GM23338 (cell line): ENCODE measurements at regions not wholly inside any gene's neighbourhood (a gene's known extent, or its start where the extent isn't known, plus 50 kb on each side); places are given as distances from the start of the nearest gene placed in this dataset.

Experiments
- ATAC-seq: fragments of 200-7000 bp; cut with Tn5 transposase; 3 replicates; pipeline ENCODE4 v1.9.1; 2020
- DNase-seq: peaks from one replicate; pipeline ENCODE4 v3.0.0-alpha.2; 2015; ENCODE audit warnings: low spot score
- H2AFZ ChIP-seq: fragments of 200-600 bp; sonication (generic); 2 replicates; pipeline ENCODE4 v1.8.0; 2016; ENCODE audit warnings: antibody characterized with exemption, mild to moderate bottlenecking, moderate library complexity
- H3F3A ChIP-seq: fragments of 200-600 bp; sonication (generic); replicated peaks from 2 replicates; pipeline ENCODE4 v1.8.0; 2017; ENCODE audit warnings: antibody characterized with exemption, mixed run types, low read depth
- H3K27ac ChIP-seq: fragments of 200-600 bp; sonication (generic); 2 replicates; pipeline ENCODE4 v1.6.1; 2016; ENCODE audit warnings: low read depth
- H3K27me3 ChIP-seq: fragments of 200-600 bp; sonication (generic); 2 replicates; pipeline ENCODE4 v1.8.0; 2016; ENCODE audit warnings: mild to moderate bottlenecking, mixed run types, moderate library complexity; ENCODE audit not compliant: insufficient read depth
- H3K36me3 ChIP-seq: fragments of 200-600 bp; sonication (generic); 2 replicates; pipeline ENCODE4 v1.8.0; 2016; ENCODE audit warnings: mild to moderate bottlenecking; ENCODE audit not compliant: insufficient read depth
- H3K4me1 ChIP-seq: fragments of 200-600 bp; sonication (generic); 2 replicates; pipeline ENCODE4 v1.8.0; 2016; ENCODE audit warnings: mild to moderate bottlenecking, moderate library complexity; ENCODE audit not compliant: insufficient read depth
- H3K4me2 ChIP-seq: fragments of 200-600 bp; sonication (generic); 2 replicates; pipeline ENCODE4 v1.7.1; 2017; ENCODE audit warnings: mixed run types
- H3K4me3 ChIP-seq: fragments of 200-600 bp; sonication (generic); 2 replicates; pipeline ENCODE4 v1.6.1; 2016; ENCODE audit warnings: mixed run types
- H3K79me2 ChIP-seq: fragments of 200-600 bp; sonication (generic); replicated peaks from 2 replicates; pipeline ENCODE4 v1.8.0; 2017; ENCODE audit warnings: mild to moderate bottlenecking; ENCODE audit not compliant: insufficient read depth
- H3K9me2 ChIP-seq: fragments of 200-600 bp; sonication (generic); 2 replicates; pipeline ENCODE4 v1.8.0; 2017; ENCODE audit not compliant: insufficient read depth
- H4K20me1 ChIP-seq: fragments of 200-600 bp; sonication (generic); replicated peaks from 2 replicates; pipeline ENCODE4 v1.8.0; 2017; ENCODE audit warnings: mild to moderate bottlenecking; ENCODE audit not compliant: insufficient read depth
- H3K27ac Mint-ChIP-seq: 2 replicates; pipeline ENCODE4 v1.8.0; 2020; ENCODE audit warnings: inconsistent platforms, mild to moderate bottlenecking, moderate library complexity, mixed read lengths
- H3K27me3 Mint-ChIP-seq: 3 replicates; pipeline ENCODE4 v1.8.0; 2022; ENCODE audit warnings: low read depth, mild to moderate bottlenecking, moderate library complexity, mixed read lengths, inconsistent platforms; ENCODE audit not compliant: insufficient read depth, poor library complexity
- H3K36me3 Mint-ChIP-seq: 3 replicates; pipeline ENCODE4 v1.8.0; 2021; ENCODE audit warnings: low read depth, mild to moderate bottlenecking, inconsistent platforms, moderate library complexity, mixed read lengths
- H3K4me1 Mint-ChIP-seq: 3 replicates; pipeline ENCODE4 v1.8.0; 2020; ENCODE audit warnings: mild to moderate bottlenecking, inconsistent platforms, mixed read lengths
- H3K4me3 Mint-ChIP-seq: 3 replicates; pipeline ENCODE4 v1.8.0; 2021; ENCODE audit warnings: moderate library complexity, mild to moderate bottlenecking, inconsistent platforms, mixed read lengths
- H3K9me3 Mint-ChIP-seq: 3 replicates; pipeline ENCODE4 v1.8.0; 2020; ENCODE audit warnings: moderate library complexity, mild to moderate bottlenecking, inconsistent platforms, mixed read lengths
- CREB1 ChIP-seq: fragments of 250-450 bp; sonication (Bioruptor Pico); IDR thresholded peaks from 2 replicates; pipeline ENCODE4 v1.5.0; 2020; ENCODE audit warnings: low read depth, mild to moderate bottlenecking, moderate library complexity
- EZH2phosphoT487 ChIP-seq: fragments of 200-600 bp; sonication (generic); IDR thresholded peaks from one replicate; pipeline ENCODE4 v1.8.1; 2018; ENCODE audit warnings: antibody characterized with exemption; ENCODE audit not compliant: unreplicated experiment
- NANOG ChIP-seq: IDR thresholded peaks from 2 replicates; pipeline ENCODE4 v1.6.1; 2016; ENCODE audit warnings: antibody characterized with exemption, borderline replicate concordance
- ZNF114 ChIP-seq: fragments of 250-450 bp; sonication (Bioruptor Pico); IDR thresholded peaks from 2 replicates; pipeline ENCODE4 v1.5.0; 2020; ENCODE audit warnings: mild to moderate bottlenecking, moderate library complexity
- ZNF331 ChIP-seq: fragments of 250-450 bp; sonication (Bioruptor Pico); IDR thresholded peaks from 2 replicates; pipeline ENCODE4 v1.5.0; 2020; ENCODE audit warnings: low read depth, mild to moderate bottlenecking, moderate library complexity
- ZNF462 ChIP-seq: fragments of 250-450 bp; sonication (Bioruptor Pico); IDR thresholded peaks from 2 replicates; pipeline ENCODE4 v1.5.0; 2020; ENCODE audit warnings: mild to moderate bottlenecking, moderate library complexity
- TF ChIP-seq, protein P1 (sequence below), 2 experiments: fragments of 200-600 bp in 1 of 2; sonication (generic) in 1 of 2; conservative IDR thresholded peaks; 2 replicates each; pipeline versions ENCODE4 v1.5.1 to v1.6.1; 2016 to 2017; ENCODE audit warnings: antibody characterized with exemption in 2 of 2, low read depth in 2 of 2, mild to moderate bottlenecking in 2 of 2, moderate library complexity in 1 of 2

DNA sequence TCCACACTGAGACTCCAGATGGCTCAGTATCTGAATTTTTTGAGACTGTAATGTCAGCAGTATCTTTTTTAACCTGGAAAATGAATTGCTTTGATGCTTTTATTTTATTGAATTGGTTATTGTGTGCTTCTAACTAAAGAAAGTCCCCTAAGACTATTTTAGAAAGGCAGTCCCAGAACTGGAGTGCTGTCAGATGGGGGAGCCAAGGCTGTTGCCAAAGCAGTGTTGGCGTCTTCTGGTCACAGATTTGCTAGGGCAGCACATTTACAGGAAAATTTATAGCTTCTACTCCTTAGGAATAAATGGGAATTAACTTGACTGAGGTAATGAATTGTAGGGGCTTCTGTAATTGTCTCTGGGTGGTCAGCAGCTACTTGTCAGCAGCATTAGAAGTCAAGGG lies 157.1 kb upstream of the ARHGAP5 start (continued):
- TF ChIP-seq ZNF462 (CRISPR knock-in tag) (no peak), CREB1 (CRISPR knock-in tag) (no peak)

GRCh38 chr14:31920989-31921650 lies 156.0 kb upstream of the ARHGAP5 start:
- Mint-ChIP-seq H3K27ac (no peak overlapping the region), H3K4me1 (no peaks in the 10 kb centered on the region; the same call in 2 of the 3 replicates), H3K27me3 (no peaks in the 10 kb centered on the region), H3K9me3 (no peaks in the 10 kb centered on the region), H3K36me3 (no peaks in the 10 kb centered on the region), H3K4me3 (no peak overlapping the region)
- no peaks in the 10 kb centered on the region for H4K20me1 ChIP-seq
- no peak overlapping the region for H3K4me2 ChIP-seq
- H3K9me2 ChIP-seq, result no peaks in the 10 kb centered on the region; the same call in 1 of the 2 replicates
- H2AFZ ChIP-seq, result no peak overlapping the region
- no peaks in the 10 kb centered on the region for H3F3A ChIP-seq
- H3K4me1 ChIP-seq, result no peaks in the 10 kb centered on the region
- no peak for DNase-seq
- H3K27ac ChIP-seq, result no peak overlapping the region
- no peak overlapping the region for H3K4me3 ChIP-seq
- no peaks in the 10 kb centered on the region for H3K27me3 ChIP-seq
- no peaks in the 10 kb centered on the region for H3K79me2 ChIP-seq
- H3K36me3 ChIP-seq, result no peaks in the 10 kb centered on the region
- no peak for ATAC-seq
- TF ChIP-seq ZNF462 (CRISPR knock-in tag) (no peak), CREB1 (CRISPR knock-in tag) (no peak), ZNF114 (no peak), NANOG (no peak), EZH2phosphoT487 (no peak), ZNF331 (no peak)
- TF ChIP-seq, protein P1, sequence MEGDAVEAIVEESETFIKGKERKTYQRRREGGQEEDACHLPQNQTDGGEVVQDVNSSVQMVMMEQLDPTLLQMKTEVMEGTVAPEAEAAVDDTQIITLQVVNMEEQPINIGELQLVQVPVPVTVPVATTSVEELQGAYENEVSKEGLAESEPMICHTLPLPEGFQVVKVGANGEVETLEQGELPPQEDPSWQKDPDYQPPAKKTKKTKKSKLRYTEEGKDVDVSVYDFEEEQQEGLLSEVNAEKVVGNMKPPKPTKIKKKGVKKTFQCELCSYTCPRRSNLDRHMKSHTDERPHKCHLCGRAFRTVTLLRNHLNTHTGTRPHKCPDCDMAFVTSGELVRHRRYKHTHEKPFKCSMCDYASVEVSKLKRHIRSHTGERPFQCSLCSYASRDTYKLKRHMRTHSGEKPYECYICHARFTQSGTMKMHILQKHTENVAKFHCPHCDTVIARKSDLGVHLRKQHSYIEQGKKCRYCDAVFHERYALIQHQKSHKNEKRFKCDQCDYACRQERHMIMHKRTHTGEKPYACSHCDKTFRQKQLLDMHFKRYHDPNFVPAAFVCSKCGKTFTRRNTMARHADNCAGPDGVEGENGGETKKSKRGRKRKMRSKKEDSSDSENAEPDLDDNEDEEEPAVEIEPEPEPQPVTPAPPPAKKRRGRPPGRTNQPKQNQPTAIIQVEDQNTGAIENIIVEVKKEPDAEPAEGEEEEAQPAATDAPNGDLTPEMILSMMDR (conservative IDR thresholded peaks at IDR 0.05; ENCODE audit: low read depth in 2 of 2), result no peak
